HG02884 (cell line): ENCODE measurements at regions not wholly inside any gene's neighbourhood (a gene's known extent, or its start where the extent isn't known, plus 50 kb on each side); places are given as distances from the start of the nearest gene placed in this dataset.
"Not testable (repeated sequence)": the region's sequence is repeated elsewhere in the genome, so short reads cannot be mapped to it uniquely, and the experiment has no call there.

ENCODE experiments used
- ATAC-seq: cut with Tn5 transposase; IDR thresholded peaks from one replicate; pipeline ENCODE4 v1.9.1; 2021; ENCODE audit warnings: mild to moderate bottlenecking, moderate library complexity; ENCODE audit not compliant: unreplicated experiment

DNA sequence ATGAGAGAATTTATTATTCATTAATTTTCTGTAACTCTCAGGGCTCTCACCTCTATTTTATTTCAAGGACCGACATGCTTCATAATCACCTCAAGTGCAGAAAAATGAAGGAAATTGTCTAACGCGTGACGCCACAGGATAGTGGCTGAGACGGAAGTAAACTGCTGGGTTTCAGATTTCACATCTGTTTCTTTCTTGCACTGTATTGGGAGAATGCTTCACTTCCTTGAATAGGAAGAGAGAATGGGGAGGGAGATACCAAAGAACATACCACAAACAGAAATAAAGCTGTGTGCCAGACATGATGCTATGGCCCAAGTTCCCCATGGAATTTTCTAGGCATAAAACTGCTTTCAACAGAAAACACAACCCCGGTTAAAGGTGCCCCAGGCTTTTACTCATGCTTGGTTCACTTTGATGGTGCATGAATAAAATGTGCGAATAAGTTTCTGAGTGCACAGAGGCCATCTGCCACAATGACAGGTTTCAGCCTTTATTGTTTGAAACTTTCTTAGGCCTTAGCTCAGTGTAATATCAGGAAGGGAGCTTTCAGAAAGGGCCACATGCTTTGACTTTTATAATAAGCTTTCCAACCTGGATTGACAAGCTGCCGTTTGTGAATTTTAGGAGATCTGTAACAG is 1116.4 kb downstream of the SOCS6 start:
- ATAC-seq: no peak

- ATAC-seq: no peak
Observed at GRCh38 chr18:71403501-71403900, 1114.7 kb downstream of the SOCS6 start.

- ATAC-seq: no peak
Observed at GRCh38 chr18:71398531-71398930, 1109.7 kb downstream of the SOCS6 start.

DNA sequence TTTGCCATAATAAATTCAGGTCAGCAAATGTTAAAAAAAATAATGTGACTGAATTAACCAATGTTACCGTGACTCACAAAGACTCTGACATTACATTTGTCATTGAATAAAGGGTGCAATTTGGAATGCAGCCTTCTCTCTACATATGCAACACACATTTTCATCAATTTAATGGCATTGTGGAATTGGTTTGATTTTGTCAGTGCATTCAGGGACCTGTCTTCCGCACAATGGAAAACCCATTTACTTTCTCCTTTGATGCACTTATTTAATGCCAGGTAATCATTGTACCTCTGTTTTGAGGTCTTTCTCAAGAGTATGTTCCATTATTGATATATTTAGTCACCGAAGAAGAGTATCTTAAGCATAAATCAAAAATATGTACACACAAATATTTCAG is 1099.3 kb downstream of the SOCS6 start:
- no peak for ATAC-seq

DNA sequence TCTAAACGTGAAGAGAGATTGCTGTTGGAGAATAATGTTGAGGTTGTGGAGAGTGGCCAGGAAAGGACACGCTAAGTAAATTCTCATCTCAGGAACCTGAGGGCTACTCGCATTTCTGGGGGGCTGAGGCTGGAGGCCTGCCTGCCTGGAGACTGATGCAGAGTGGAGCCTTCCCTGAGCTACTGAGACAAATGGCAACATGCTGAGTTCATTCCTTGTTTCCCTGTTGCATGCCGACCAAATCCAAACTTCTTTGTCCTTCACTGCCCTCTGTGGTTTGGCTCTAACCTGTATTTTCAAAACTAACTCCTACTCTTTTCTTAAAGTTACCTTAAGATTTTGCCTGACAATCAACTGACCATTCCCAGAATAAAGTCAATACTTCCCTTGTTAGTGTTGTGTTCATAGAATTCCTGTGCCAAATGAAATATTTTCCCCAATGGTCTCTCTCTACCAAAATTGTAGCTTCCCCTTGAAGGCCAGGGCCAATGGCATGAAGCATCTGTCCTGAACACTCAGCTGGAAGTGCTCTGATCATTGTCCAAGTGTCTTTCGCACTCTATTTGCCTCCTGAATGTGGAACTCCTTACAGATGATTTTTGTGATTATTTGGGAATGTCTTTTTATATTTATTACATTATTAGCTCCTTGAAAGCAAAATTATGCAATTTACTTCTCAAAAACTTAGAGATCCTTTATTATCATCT is 1085.6 kb downstream of the SOCS6 start:
- no peak for ATAC-seq

- ATAC-seq: no peak
Observed at GRCh38 chr18:71371951-71372605, 1083.2 kb downstream of the SOCS6 start.

DNA sequence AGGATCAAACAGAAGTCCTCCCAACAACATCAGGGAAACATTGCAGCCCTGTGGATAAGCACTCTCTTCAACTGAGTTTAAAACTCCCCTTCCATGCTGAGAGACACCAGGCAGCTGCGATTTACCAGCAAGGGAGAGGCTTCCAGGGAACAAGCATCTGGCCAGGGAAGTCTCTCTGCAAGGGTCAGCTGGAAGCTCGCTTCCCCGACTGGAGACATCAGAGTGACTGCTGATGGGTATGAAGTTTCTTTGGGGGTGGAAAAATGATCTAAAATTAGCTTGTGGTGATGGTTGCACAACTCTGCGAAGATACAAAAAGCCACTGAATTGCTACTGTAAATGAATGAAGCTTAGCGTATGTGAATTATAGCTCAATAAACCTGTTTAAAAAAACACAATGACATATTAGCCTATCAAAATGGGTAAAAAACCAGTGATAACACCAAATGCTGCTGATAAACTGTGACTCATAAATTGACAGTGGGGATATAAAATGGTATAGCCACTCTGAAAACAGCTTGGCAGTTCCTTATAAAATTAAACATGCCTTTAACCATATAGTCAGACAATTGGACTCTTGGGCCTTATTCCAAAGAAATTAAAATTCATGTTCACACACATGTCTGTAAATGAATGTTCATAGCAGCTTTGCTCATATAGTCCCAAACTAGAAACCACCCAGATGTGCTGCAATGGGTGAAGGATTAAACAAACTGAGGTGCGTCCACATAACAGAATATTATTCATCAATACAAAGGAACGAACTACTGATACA is 1082.0 kb downstream of the SOCS6 start:
- ATAC-seq: no peak

GRCh38 chr18:71370095-71370494 is 1081.2 kb downstream of the SOCS6 start:
- no peak for ATAC-seq

- no peak for ATAC-seq
Observed at GRCh38 chr18:71362140-71362539, 1073.3 kb downstream of the SOCS6 start.

DNA sequence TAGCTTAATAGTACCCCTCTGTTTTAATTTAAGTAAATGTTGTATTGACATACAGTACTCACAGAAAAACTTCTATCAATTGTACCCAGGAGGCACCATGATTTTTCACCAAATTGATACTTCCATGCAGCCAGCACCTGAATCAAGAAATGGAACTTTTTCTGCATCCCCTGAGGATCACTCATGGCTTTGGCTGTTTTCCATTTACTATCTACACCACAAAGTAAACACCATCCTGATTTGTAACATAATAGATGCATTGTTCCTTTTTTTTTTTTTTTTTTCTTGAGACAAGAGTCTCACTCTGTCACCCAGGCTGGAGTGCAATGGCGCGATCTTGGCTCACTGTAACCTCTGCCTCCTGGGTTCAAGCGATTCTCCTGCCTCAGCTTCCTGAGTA is 1066.8 kb downstream of the SOCS6 start:
- ATAC-seq: not testable (repeated sequence)

DNA sequence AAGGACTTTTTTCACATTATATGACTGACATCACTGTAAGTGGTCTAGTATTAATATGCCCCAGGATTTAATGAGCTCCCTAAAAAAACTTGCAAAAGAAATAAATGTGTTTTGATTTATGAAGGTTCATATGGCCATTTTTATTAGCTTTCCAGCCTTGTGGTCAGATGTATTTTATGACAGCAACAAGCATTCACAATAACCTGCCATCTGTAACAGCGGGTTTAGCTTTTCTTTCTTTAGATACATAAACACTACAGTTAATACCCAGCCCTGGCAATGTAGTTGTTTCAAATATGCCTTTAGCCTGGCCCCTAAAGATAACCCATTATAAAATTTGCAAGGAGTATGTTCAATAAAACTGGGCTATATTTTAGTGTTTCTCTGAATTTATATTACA is 1063.8 kb downstream of the SOCS6 start:
- no peak for ATAC-seq

- no peak for ATAC-seq
Observed at GRCh38 chr18:71336576-71337210, 1047.8 kb downstream of the SOCS6 start.

DNA sequence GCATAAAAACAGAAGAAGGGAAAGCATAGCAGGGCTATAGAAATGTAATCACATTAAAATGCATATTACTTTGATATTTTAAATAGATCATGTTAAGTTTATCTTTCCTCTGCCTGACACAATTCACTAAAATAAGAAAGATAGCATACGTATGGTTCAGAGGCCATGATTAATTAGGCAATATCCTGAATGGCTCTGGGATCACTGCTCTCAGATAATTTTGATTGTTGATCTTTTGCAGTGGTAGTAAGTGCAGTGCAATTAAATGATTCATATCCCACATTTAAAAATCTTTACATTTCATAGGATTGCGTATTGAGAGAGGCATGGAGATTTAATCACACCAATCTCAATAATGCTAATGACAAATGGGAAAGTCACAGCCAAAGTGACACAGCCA is 1040.7 kb downstream of the SOCS6 start:
- ATAC-seq: no peak

DNA sequence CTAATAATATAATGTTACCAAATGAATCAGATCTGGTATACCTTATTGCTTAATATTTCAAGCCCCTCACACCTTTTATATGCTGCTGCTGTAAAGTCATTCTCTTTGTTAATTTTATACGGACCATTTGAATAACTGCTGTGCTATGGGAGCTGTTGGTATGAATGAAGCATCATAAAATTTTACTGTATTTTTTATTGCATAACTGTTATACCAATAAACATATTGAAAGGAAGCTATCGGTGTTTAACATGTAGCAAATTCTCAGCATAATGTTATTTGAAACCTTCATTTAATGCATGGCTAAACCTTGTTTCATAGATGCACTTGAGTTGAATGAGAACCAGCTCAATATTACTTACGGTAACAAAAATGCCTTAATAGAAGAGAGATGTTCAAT is 1040.3 kb downstream of the SOCS6 start:
- ATAC-seq: no peak

DNA sequence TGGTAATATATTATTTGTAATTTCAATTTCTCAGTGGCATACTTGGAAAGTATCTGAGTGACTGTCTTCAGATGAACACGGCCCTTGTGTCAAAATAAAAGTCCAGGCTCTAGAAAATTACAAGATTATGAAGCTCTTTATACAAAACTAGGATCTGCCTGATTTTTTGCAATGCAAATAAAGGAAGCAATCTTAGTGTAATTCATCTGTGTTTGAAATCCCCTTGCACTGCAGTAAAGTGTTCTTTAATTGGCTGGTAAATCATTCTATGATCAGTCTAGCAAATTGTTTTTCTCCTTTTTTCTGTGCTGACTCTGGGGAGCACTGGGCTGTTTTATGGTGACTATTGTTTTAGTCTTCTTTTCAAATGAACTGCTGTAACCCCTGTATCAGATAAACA is 1039.0 kb downstream of the SOCS6 start:
- ATAC-seq: no peak

DNA sequence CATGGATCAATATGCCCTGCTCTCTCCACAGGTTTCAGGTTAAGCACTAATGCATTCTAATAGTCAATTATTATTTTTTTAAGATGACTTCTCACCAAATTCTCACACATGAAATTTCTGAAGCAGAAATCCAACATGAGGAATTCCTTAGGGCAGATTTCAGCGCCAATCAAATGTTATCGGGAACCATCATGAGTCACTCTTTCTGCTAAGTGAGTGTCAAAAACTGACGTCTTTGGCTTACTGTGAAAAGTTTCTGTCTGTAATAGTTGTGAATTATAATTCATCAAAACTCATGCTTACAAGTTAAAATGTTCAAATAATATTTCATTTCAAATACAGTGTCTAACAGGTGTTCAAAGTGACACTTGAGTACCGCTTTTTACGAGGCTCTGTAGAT is 1038.6 kb downstream of the SOCS6 start:
- ATAC-seq: no peak

DNA sequence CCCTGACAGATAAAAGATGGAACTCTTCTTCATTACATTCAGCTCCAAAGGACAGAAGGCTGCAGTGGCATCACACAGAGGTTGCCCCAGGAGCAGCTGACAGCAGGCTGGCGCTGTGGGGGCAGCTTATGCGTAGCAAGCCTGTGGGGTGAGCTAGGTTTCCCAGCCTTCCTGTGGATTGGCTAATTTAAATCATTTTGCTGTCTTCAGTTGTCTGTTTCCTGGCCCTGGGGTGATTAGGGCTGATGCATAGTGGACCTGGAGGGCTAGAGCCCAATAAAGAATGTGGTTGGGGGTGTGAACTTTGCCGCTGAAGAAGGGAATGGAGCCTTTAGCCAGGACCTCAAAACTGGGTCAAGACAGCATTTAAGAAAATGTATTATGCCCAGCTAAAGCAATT is 1038.0 kb downstream of the SOCS6 start:
- no peak for ATAC-seq

DNA sequence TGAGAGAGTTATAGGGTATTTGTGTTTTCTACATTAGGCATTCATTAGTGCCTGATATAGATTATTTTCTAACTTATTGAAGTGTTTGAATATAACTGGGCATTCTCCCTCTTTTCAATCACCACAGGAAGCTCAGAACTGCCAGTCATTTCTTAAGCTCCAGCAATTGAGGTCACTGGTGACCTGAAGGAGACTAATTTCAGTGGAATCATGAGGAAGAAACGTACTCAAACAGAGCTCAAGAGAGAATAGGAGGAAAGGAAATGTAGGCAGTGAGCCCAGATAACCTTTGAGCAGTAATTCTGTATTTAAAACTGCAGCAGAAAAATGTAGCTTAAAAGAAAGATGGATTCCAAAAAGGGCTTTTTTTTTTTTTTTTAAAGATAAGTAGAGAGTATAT is 1035.5 kb downstream of the SOCS6 start:
- no peak for ATAC-seq

DNA sequence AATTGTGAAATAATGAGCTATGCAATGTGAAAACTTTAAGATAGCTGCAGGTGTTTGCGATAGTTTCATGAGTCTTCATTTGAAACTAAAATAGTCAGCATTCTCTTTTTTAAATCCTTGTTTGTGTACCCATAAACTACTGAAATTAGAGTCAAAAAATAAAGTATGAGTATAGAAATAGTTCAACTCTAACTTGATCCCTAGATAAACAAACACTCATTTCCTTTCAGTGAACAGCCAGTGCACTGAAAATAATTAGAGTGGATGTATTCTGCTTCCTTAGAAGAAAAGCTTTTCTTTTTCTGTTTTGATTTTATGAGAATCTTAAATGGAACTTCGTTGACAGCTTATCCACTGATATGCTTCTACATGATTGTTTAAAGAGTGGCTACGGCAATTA is 1033.4 kb downstream of the SOCS6 start:
- ATAC-seq: no peak

- ATAC-seq: no peak
Observed at GRCh38 chr18:71321319-71321718, 1032.5 kb downstream of the SOCS6 start.

- no peak for ATAC-seq
Observed at GRCh38 chr18:71304856-71305255, 1016.0 kb downstream of the SOCS6 start.
